Glutamatergic neuron (in vitro differentiated cells): ENCODE measurements at regions not wholly inside any gene's neighbourhood (a gene's known extent, or its start where the extent isn't known, plus 50 kb on each side); places are given as distances from the start of the nearest gene placed in this dataset.
"Not testable (repeated sequence)": the region's sequence is repeated elsewhere in the genome, so short reads cannot be mapped to it uniquely, and the experiment has no call there.

Experiments used
- DNase-seq: peaks from one replicate; pipeline ENCODE4 v3.0.0; 2022
- H3K27ac Mint-ChIP-seq: one replicate; pipeline ENCODE4 v1.8.0; 2020; ENCODE audit warnings: mild to moderate bottlenecking, mixed read lengths, inconsistent platforms; ENCODE audit not compliant: unreplicated experiment
- H3K27me3 Mint-ChIP-seq: one replicate; pipeline ENCODE4 v1.8.0; 2020; ENCODE audit warnings: mild to moderate bottlenecking, moderate library complexity, mixed read lengths, inconsistent platforms; ENCODE audit not compliant: unreplicated experiment
- H3K36me3 Mint-ChIP-seq: one replicate; pipeline ENCODE4 v1.8.0; 2020; ENCODE audit warnings: mild to moderate bottlenecking, mixed read lengths, inconsistent platforms; ENCODE audit not compliant: unreplicated experiment
- H3K4me1 Mint-ChIP-seq: one replicate; pipeline ENCODE4 v1.8.0; 2020; ENCODE audit warnings: mild to moderate bottlenecking, low read depth, mixed read lengths, inconsistent platforms; ENCODE audit not compliant: unreplicated experiment
- H3K4me3 Mint-ChIP-seq: one replicate; pipeline ENCODE4 v1.8.0; 2020; ENCODE audit warnings: mild to moderate bottlenecking, mixed read lengths, inconsistent platforms; ENCODE audit not compliant: unreplicated experiment
- H3K9me3 Mint-ChIP-seq: one replicate; pipeline ENCODE4 v1.8.0; 2020; ENCODE audit warnings: mild to moderate bottlenecking, moderate library complexity, mixed read lengths, inconsistent platforms; ENCODE audit not compliant: unreplicated experiment
- TF ChIP-seq, protein P1 (sequence below): fragments of 200-600 bp; sonication (generic); IDR thresholded peaks from one replicate; pipeline ENCODE4 v1.5.0; 2021; ENCODE audit not compliant: partially characterized antibody, unreplicated experiment

DNA sequence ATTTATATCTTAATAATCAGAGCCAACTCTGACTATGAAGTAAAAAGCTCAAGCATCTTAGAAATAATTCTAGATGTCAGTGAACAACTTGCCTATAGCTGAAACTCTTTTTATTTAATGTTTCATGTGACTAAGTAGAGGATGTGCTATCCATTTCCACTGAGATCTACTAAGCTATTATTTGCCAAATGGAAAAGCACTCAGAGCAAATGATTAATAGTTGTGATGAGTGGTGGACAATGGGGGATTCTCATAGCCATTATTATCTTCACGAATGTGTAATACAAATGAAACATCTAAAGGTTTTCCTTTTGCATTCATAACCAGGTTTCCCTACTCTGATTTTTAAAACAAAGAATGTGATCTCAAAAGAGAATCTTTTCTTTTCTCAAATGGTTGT is 126.6 kb upstream of the GNAI1 start:
- no peak overlapping the region for H3K27ac Mint-ChIP-seq
- H3K4me3 Mint-ChIP-seq, result no peak overlapping the region
- DNase-seq, result no peak
- TF ChIP-seq, protein P1, sequence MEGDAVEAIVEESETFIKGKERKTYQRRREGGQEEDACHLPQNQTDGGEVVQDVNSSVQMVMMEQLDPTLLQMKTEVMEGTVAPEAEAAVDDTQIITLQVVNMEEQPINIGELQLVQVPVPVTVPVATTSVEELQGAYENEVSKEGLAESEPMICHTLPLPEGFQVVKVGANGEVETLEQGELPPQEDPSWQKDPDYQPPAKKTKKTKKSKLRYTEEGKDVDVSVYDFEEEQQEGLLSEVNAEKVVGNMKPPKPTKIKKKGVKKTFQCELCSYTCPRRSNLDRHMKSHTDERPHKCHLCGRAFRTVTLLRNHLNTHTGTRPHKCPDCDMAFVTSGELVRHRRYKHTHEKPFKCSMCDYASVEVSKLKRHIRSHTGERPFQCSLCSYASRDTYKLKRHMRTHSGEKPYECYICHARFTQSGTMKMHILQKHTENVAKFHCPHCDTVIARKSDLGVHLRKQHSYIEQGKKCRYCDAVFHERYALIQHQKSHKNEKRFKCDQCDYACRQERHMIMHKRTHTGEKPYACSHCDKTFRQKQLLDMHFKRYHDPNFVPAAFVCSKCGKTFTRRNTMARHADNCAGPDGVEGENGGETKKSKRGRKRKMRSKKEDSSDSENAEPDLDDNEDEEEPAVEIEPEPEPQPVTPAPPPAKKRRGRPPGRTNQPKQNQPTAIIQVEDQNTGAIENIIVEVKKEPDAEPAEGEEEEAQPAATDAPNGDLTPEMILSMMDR, result no peak
- no peaks in the 10 kb centered on the region for H3K9me3 Mint-ChIP-seq
- H3K27me3 Mint-ChIP-seq, result peaks cover 2% of the 10 kb centered on the region
- H3K4me1 Mint-ChIP-seq, result no peaks in the 10 kb centered on the region
- H3K36me3 Mint-ChIP-seq, result no peaks in the 10 kb centered on the region

DNA sequence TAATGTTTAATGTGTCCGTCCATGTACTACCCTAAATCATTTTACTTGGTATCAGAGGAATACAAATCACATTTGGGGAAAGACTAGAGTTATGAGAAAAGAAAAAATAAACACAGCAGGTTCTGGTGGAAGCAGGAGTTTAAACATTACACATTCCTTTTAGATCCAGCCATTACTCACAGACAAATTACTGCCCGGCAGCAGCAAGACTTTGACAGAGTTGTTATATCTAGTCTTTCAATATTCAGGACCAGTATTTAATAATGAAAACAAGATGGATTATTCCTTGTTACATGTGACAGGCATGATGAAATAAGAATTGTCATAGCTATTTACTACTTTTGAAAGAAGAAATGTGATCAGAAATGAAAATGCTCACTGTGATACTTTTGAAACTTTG is 131.8 kb upstream of the GNAI1 start:
- no peaks in the 10 kb centered on the region for H3K4me1 Mint-ChIP-seq
- no peak for DNase-seq
- TF ChIP-seq, protein P1, result no peak
- H3K4me3 Mint-ChIP-seq, result no peak overlapping the region
- H3K9me3 Mint-ChIP-seq, result no peaks in the 10 kb centered on the region
- H3K36me3 Mint-ChIP-seq, result no peaks in the 10 kb centered on the region
- no peak overlapping the region for H3K27ac Mint-ChIP-seq
- H3K27me3 Mint-ChIP-seq, result no peaks in the 10 kb centered on the region

DNA sequence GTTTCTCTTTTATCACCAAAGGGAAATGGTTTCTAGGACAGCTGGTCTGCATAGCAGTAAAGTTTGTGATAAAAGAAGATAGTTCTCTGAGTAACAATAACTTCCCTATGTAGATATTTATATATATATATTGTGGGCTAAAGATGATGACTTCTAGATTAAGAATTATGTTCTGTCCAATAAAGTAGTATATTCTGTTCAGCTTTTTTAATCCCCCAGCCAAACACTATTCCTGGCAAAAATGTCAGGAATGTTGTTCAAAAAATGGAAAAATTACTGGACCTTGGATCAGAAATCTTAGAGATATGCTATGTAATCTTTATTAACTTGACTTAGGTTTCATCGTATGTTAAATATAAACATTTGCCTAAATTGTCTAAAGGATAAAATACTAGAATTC is 136.3 kb upstream of the GNAI1 start:
- H3K27me3 Mint-ChIP-seq, result no peaks in the 10 kb centered on the region
- no peaks in the 10 kb centered on the region for H3K9me3 Mint-ChIP-seq
- no peak overlapping the region for H3K27ac Mint-ChIP-seq
- no peaks in the 10 kb centered on the region for H3K4me1 Mint-ChIP-seq
- TF ChIP-seq, protein P1, result no peak
- H3K36me3 Mint-ChIP-seq, result no peaks in the 10 kb centered on the region
- H3K4me3 Mint-ChIP-seq, result no peak overlapping the region
- DNase-seq, result no peak

DNA sequence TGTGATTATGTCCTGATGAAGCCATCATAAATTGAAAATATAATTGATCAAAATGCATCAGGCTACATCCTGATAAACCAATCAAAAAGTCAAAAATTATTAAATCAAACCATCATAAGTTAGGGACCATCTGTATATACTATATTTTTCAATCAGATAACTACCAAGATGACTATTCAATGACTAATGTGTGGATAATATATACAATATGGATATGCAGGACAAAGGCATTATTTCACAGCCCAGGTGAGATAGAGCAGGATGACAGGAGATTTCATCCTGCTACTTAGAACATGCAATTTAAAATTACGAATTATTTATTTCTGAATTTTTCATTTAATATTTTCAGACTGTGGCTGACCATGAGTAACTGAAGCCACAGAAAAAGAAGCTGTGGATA is 137.3 kb upstream of the GNAI1 start:
- H3K4me1 Mint-ChIP-seq, result no peaks in the 10 kb centered on the region
- TF ChIP-seq, protein P1, result no peak
- H3K27me3 Mint-ChIP-seq, result no peaks in the 10 kb centered on the region
- no peak for DNase-seq
- H3K27ac Mint-ChIP-seq, result no peak overlapping the region
- H3K36me3 Mint-ChIP-seq, result no peaks in the 10 kb centered on the region
- H3K9me3 Mint-ChIP-seq, result no peaks in the 10 kb centered on the region
- no peak overlapping the region for H3K4me3 Mint-ChIP-seq

DNA sequence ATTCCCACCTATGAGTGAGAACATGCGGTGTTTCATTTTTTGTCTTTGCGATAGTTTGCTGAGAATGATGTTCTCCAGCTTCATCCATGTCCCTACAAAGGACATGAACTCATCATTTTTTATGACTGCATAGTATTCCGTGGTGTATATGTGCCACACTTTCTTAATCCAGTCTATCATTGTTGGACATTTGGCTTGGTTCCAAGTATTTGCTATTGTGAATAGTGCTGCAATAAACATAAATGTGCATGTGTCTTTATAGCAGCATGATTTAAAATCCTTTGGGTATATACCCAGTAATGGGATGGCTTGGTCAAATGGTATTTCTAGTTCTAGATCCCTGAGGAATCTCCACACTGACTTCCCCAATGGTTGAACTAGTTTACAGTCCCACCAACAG is 138.9 kb upstream of the GNAI1 start:
- not testable (repeated sequence) for H3K4me3 Mint-ChIP-seq, H3K27ac Mint-ChIP-seq, H3K27me3 Mint-ChIP-seq, H3K4me1 Mint-ChIP-seq, H3K9me3 Mint-ChIP-seq, DNase-seq, H3K36me3 Mint-ChIP-seq

DNA sequence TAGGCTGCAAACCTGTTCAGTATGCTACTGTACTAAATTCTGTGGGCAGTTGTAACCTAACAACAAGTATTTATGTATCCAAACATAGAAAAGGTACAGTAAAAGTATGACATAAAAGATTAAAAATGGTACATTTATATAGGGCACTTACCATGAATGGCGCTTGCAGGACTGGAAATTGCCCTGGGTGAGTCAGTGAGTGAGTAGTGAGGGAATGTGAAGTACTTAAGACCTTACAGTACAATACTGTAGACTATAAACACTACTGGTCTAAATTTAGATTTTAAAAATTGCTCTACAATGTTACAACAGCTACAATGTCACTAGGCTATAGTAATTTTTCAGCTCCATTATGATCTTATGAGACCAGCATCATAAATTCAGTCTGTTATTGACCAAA is 146.0 kb upstream of the GNAI1 start:
- TF ChIP-seq, protein P1, result no peak
- H3K36me3 Mint-ChIP-seq, result no peaks in the 10 kb centered on the region
- no peaks in the 10 kb centered on the region for H3K27me3 Mint-ChIP-seq
- DNase-seq, result no peak
- no peak overlapping the region for H3K27ac Mint-ChIP-seq
- H3K9me3 Mint-ChIP-seq, result no peaks in the 10 kb centered on the region
- H3K4me3 Mint-ChIP-seq, result no peak overlapping the region
- no peaks in the 10 kb centered on the region for H3K4me1 Mint-ChIP-seq
